ENCODE measurements at regions not wholly inside any gene's neighbourhood (a gene's known extent, or its start where the extent isn't known, plus 50 kb on each side); places are given as distances from the start of the nearest gene placed in this dataset.

- DNase-seq, result no peak
These were observed 175.4 kb downstream of the IBTK start for GRCh38 chr6:82072121-82072521.

DNA sequence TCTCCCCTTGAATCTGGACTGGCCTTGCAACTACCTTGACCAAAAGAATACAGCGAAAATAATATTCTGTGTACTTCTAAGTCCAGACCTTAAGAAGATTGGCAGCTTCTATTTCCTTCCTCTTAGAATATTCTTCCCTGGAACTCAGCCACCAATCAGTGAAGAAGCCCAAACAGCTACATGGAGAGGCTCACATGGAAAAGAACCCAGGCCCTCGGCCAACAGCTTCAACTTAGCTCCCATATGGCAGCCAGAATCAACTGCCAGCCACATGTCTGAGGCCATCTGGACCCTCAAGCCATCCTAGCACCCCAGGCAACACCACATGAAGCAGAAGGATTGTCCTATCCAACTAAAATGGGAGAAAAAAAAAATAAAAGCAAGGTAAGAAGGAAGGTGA, 178.8 kb downstream of the IBTK start:
- no peak for DNase-seq

DNA sequence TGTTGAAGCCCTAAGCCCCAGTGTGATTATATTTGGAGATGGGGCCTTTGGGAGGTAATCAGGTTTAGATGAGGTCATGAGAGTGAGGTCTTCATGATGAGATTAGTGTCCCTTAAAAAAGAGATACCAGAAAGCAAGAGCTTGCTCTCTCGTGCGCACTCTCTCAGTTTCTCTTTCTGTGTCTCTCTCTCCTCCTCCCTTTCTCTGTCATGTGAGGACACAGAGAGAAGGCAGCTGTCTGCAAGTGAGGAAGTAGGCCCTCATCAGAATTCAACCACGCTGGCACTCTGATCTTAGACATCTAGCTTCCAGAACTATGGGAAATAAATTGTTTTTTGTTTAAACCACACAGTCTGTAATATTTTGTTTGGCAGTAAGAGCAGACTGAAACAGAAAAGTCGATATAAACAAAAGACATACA, 180.5 kb downstream of the IBTK start:
- DNase-seq, result no peak

DNA sequence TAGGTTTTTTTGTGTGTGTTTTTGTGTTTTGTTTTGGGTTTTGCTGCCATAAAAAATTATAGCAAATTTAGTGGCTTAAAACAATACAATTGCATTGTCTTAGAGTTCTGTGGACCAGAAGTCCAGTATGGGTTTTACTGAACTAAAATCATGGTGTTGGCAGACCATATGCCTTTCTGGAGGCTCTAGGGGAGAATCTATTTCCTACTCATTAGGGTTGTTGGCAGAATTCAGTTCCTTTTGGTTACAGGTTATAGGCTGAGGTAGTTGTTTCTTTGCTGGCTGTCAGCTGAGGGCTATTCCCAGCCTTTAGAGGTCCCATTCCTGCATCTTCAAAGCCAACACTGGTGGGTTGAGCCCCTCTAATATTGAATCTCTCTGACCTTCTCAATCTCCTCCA, 181.3 kb downstream of the IBTK start:
- DNase-seq, result no peak

GRCh38 chr6:82063574-82063973, 184.0 kb downstream of the IBTK start:
- DNase-seq, result no peak

- no peak for DNase-seq
These were observed 185.3 kb downstream of the IBTK start for GRCh38 chr6:82062219-82062618.

DNA sequence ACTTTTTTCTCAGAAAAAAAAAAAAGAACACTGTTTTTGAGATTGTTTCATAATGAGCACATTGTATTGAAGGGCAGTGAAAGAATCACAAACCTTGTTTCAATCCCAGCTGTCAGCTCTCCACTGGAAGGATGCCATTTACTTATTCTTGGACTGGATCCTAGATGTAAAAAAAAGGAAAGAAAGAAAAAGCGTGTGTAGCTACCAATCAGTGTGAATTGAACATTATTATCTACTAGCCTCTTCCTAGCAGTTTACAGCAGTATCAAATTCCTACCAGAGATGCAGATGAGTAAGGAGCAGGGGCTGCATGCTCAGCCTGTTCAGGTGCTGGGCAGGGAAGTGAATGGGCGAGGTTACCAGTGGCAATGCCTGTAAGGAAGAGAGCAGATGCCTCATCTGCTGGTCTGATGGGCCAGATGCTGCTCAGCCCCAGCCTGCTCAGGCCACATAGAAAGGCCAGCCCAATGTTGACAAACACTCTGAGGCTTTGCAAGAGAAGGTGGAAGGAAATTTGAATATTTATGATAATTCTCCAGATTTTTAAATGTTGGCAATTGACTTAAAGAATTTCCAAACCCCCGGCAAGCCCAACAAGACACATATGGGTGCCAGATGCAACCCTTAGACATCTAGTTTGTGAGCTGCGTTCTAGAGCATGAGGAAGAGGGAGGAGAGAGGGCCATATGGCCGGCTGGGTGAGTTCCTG, 189.5 kb downstream of the IBTK start:
- peak; percentile 57 to 62 for DNase-seq

DNA sequence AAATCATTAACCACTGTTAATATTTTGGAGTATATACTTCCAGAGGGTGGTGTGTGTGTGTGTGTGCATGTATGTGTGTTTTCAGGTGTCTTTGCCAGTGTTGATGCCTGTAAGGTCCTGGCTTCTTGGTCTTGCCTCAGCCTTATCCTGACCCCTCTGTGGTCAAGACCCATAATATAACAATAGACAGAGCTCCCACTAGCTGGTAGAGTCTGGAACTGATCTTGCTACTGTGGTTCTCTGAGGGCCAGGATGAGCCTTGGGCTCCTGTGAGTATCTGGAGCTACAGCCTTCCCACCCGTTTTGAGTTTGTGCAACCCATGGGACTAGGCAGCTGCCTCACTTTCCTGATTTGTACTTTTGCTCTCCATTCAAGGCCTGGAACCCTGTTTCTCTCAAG, 191.0 kb downstream of the IBTK start:
- no peak for DNase-seq

GRCh38 chr6:82045965-82046756, 201.4 kb downstream of the IBTK start:
- no peak for DNase-seq

DNA sequence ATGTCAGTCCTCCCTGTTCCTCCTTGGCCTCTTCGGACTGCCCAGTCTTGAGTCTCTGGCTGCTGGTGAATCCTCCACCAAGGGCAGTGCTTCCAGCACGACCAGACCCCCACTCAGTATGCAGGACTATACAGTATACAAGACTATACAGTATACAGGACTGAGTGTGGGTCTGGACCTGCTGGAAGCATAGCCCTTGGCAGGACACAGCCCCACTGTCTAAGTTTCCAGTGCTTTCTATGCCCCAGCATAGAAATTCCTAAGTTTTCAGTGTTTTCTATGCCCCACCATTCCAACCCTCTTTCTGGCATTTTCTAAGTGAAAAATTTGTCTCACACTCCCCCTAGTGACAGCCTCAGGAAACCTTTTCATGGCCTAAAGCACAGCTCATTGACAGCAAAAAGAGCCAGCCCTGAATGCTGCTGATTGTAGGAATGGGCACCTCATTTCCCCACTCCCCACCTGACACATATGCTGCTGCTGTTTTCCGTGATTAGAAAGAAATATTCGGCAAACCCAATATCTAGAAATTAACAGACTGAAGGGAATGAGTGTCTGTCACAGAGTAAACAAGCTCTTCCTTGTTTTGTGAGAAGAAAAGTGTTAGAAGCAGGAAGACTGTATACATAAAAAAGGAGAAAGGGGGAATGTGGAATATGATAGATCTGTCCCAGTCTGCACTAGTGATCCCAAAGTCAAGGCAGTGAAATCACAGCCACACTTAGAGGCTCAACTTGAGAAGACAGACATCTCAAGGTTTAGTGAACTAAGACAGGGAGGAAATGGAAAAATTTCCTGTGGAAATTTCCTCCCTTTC, 206.9 kb downstream of the IBTK start:
- peak in 1 of 2 donors; percentile 52 for DNase-seq

DNA sequence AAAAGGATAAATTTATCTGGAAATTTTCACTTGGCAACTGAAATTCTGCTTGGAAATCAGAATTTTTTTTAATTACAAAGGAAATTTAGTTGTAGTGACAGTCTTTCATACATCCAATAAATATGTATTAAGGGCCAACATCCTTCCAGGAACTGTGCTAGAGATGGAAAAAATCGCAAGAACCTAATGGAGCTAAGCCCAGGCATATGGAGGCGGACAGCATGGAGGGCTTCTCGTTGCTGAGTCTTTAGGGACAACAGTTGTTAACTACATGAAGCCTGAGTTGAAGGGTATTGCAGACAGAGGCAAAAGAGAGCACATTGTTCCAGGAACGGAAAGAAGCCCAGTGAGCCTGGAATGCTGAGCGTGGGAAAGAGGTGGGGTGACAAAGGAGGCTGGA, 208.9 kb downstream of the IBTK start:
- DNase-seq, result no peak

DNA sequence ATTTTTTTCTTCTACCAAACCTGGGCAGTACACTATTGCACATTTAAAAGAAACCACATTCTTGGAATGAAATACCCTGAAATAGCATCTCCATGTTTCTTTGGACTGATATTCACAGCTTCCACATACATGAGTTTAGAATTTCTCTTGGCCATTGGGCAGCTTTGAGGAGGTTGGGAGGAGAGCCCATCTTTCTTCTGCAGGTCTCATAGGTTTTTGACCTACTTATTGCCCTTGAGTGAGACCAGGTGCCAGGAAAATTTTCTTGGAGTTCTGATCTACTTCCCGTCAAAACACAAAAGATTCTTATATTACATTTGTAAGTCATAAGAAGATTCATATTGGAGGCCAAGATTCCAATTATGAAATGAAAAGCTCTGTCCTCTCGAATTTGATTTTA, 212.0 kb downstream of the IBTK start:
- no peak for DNase-seq

GRCh38 chr6:82033631-82034211, 213.8 kb downstream of the IBTK start:
- peak; percentile 76 to 78 for DNase-seq

GRCh38 chr6:82032444-82032843, 215.1 kb downstream of the IBTK start:
- DNase-seq, result no peak

GRCh38 chr6:82030761-82031503, 216.6 kb downstream of the IBTK start:
- DNase-seq, result no peak

DNA sequence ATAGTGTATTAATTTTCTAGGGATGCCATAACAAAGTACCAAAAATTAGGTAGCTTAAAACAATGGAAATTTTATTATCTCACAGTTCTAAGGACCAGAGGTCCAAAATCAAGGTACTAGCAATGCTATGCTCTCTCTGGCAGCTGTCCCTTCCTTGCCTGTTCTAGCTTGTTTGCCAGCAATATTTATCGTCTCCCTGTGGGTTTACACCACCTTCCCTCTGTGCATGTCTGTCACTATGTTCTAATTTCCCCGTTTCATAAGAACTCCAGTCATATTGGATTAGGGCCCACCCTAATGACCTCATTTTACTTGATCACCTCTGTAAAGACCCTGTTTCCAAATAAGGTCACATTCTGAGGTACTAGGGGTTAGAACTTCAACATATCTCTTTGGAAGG, 217.2 kb downstream of the IBTK start:
- no peak for DNase-seq

DNA sequence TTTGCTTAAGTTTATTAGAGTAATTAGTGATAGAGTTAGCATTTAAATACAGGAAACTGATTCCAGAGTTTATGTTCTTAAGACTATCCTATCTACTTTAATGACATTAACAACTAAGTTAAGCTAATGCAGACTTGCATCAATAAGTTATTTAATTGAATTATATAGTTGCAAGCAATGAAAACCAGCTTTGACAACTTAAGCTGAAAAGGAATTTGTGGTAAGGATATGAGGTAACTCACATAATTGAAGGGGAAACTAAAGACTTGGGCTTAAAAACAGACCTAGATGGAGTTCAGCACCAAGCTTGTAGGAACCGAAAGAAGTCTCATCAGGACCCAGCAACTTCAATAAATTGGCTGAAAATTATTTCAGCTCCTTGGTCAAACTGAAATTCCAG, 222.3 kb downstream of the IBTK start:
- DNase-seq, result no peak

GRCh38 chr6:82022614-82023129, 224.9 kb downstream of the IBTK start:
- DNase-seq, result no peak

DNA sequence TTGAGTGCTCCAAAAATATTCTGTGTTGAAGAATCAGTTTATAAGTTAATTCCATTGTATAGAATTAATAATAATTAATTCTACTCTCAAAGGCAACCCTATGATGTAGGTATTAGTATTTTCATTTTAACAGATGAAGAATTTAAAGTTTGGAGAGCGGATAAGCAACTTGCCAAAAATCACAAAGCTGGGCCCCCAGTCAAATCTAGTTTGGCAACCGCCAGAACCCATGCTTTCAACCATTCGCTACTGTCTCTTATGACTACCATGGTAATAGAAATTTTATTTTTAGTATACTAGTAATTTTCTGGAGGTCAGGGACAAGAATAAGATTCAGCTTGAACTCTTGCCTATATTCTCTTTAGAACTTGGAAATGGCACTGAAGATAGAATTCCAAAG, 229.8 kb downstream of the IBTK start:
- no peak for DNase-seq

GRCh38 chr6:82017288-82017687, 230.3 kb downstream of the IBTK start:
- DNase-seq, result no peak

- DNase-seq, result peak; percentile 42 to 57
These were observed 232.0 kb downstream of the IBTK start for GRCh38 chr6:82015526-82015925.

Data from right lung (tissue), 2 donors.